22Rv1 (cell line): ENCODE measurements at regions not wholly inside any gene's neighbourhood (a gene's known extent, or its start where the extent isn't known, plus 50 kb on each side); places are given as distances from the start of the nearest gene placed in this dataset.

Source experiments
- H3K27ac ChIP-seq: fragments of 450-650 bp; 2 replicates; pipeline ENCODE4 v1.5.1; 2017
- CTCF ChIP-seq: fragments of 450-650 bp; IDR thresholded peaks from 2 replicates; pipeline ENCODE4 v1.5.1; 2017; ENCODE audit warnings: mild to moderate bottlenecking
- ZFX ChIP-seq: fragments of 450-650 bp; IDR thresholded peaks from 2 replicates; pipeline ENCODE4 v1.6.1; 2017; ENCODE audit warnings: antibody characterized with exemption, borderline replicate concordance

- TF ChIP-seq ZFX (no peak), CTCF (no peak)
- no peak overlapping the region for H3K27ac ChIP-seq
Measured at GRCh38 chr10:43931308-43931930, 282.7 kb upstream of the ZNF32 start.

DNA sequence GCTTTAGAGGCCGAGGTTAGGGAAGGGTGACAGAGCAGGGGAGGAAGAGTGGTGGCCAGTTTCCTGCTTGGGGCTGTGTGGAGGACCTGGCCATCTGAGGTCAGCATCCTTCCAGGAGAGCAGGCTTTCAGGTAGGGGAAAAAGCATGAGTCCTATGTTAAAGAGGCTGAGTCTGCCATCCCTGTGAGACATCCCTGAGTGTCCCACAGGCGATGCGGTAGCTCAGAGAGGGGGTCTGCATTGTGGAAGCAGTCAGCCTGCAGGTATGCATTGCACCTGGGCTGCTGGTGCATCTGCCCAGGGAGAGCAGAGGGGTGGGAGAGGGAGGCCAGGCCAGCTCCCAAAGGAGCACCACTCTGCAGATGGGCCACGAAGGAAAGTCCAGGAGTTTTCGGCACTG is 282.1 kb upstream of the ZNF32 start:
- H3K27ac ChIP-seq = no peak overlapping the region
- TF ChIP-seq ZFX (no peak), CTCF (no peak)

DNA sequence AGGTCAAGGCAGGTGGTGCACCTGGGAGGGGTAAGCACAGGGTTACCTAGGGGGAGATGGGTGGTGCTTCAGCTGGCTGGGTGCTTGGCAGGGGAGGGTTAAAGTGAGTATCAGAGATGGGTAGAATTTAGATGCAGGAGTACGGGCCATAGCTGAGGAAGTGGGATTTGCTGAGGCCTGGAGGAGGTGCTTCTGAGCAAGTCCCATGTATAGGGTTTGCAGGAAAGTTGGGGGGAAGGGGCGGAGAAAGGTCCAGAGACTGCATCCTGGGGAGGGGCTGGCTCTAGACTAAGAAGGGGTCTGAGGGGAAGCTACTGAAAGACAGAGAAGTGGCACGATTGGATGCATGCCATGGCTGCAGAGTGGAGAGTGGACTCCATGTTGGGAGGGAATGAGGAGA is 281.6 kb upstream of the ZNF32 start:
- H3K27ac ChIP-seq = no peak overlapping the region
- TF ChIP-seq ZFX (no peak), CTCF (no peak)

DNA sequence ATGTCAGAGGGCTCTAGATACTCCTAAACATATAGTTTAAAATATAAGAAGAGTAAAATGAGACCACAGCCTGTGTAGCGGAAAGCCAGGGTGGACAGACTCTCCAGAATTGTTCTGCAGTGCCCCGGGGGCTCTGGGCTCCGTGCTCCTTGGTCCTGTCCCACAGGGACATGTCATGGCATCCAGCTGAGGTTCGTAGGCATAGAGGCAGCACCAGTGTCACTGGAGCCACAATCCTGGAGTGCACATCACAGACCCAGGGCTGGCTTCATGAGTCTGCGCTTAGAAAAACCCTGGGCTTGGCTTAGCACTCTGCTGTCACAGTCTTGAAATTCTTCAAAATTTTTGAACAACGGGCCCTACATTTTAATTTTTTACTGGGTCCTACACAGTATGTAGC is 280.4 kb upstream of the ZNF32 start:
- TF ChIP-seq CTCF (no peak), ZFX (no peak)
- no peak overlapping the region for H3K27ac ChIP-seq

DNA sequence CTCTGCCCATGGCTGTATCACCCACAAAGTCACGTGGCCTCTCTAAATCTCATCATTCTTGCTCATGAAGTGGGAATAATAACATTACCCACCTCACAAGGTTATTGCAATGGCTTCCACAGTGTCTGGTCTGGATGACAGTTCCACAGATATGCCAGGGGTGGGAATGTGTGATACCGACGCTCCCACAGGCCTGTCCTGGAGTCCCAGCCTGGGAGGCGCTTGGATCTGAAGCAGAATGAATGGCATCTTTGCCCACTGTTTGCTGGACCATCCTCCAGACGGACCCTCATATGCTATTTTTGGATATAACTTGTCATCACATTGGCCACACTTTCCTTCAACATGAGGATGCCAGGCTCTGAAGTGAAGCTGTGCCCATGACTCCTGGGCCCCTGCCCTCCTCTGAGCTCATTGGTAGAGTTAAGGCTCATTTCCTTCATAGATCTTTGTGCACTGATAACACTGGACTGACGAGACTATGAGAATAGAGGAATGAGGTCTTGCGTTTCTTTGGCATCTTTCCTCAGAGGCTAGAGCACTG is 279.8 kb upstream of the ZNF32 start:
- TF ChIP-seq CTCF (no peak), ZFX (no peak)
- H3K27ac ChIP-seq = no peak overlapping the region

- no peak for TF ChIP-seq CTCF
- TF ChIP-seq ZFX = no peak
- no peak overlapping the region for H3K27ac ChIP-seq
Measured at GRCh38 chr10:43926875-43927406, 278.3 kb upstream of the ZNF32 start.

- TF ChIP-seq CTCF (no peak), ZFX (no peak)
Measured at GRCh38 chr10:43926371-43926770, 277.7 kb upstream of the ZNF32 start.

More at GRCh38 chr10:43926371-43926770, 277.7 kb upstream of the ZNF32 start:
- no peak overlapping the region for H3K27ac ChIP-seq
